ENCODE measurements at regions not wholly inside any gene's neighbourhood (a gene's known extent, or its start where the extent isn't known, plus 50 kb on each side); places are given as distances from the start of the nearest gene placed in this dataset.

GRCh38 chr4:155610143-155610542, 56.5 kb upstream of the GUCY1A1 start:
- TF ChIP-seq RARB (CRISPR knock-in tag; IDR thresholded peaks at IDR 0.05): no peak
- no peak for TF ChIP-seq POLR2A (IDR thresholded peaks at IDR 0.05; ENCODE audit: low read length)
- no peak for TF ChIP-seq BHLHE40 (IDR thresholded peaks at IDR 0.05; ENCODE audit: low read depth, low read length)
- TF ChIP-seq CTCF (IDR thresholded peaks at IDR 0.05): no peak

Data from A549 (cell line).